Lower leg skin (tissue), 3 donors: ENCODE measurements at regions not wholly inside any gene's neighbourhood (a gene's known extent, or its start where the extent isn't known, plus 50 kb on each side); places are given as distances from the start of the nearest gene placed in this dataset.

Experiments used
- CTCF ChIP-seq, 3 donors: fragments of 450-650 bp; IDR thresholded peaks; one replicate each; pipeline ENCODE4 v1.5.1; 2016; ENCODE audit warnings: antibody characterized with exemption in 3 of 3, mild to moderate bottlenecking in 3 of 3, moderate library complexity in 2 of 3
- POLR2A ChIP-seq, 2 donors: fragments of 450-650 bp; IDR thresholded peaks; one replicate each; pipeline ENCODE4 v1.6.1; 2016 to 2017; ENCODE audit warnings: antibody characterized with exemption in 2 of 2, mild to moderate bottlenecking in 1 of 2, moderate library complexity in 1 of 2

- TF ChIP-seq CTCF (IDR thresholded peaks at IDR 0.05) = no peak
- no peak for TF ChIP-seq POLR2A (IDR thresholded peaks at IDR 0.05)
Observed at GRCh38 chr11:127304634-127305033, 304.1 kb upstream of the KIRREL3 start.
